ENCODE measurements at regions not wholly inside any gene's neighbourhood (a gene's known extent, or its start where the extent isn't known, plus 50 kb on each side); places are given as distances from the start of the nearest gene placed in this dataset.

DNA sequence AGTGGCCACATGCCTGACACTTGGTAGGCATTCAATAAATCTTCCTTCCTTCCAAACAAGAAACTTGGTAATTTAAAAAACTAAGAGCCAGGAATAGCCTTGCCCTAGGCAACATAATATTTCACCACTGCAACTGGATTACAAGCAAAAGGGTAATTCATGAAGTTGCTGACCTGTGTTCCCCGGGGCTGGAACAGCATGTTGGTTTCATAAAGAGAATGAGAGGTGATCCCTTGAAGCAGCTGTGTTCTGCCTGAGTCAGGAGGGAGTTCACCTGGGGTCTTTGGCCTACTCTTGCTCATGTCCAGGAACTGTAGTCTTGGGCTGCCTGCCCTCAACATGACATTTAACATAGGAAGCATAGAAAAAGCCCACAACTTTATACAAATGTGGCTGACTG is 329.0 kb upstream of the DAB1 start:
- Histone ChIP-seq H3K4me1 (replicated peaks) (no peaks in the 10 kb centered on the region), H3K36me3 (no peaks in the 10 kb centered on the region)
- DNase-seq (ENCODE audit: low read depth in 1 of 2, low spot score in 2 of 2), result no peak

DNA sequence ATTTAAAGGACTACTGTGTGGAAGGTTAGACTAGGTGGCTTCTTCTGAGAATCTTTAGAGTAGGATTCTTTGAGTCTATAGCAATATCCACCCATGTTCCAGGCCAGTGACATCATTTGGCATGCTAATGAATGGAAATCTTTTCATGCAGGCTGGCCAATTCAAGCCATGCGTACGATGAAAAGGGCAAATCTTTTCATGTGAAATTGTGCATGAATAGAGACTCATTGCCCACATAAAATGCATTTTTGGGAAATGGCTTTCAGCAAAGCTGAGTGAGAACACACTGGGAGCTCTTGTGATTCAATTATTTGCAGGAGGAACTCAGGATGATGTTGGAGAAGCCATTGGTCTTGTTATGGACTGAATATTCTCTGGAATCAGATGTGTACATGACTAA is 324.9 kb upstream of the DAB1 start:
- Histone ChIP-seq H3K9me3 (replicated peaks) (no peaks in the 10 kb centered on the region), H3K27ac (no peak overlapping the region), H3K4me3 (no peak overlapping the region), H3K36me3 (no peaks in the 10 kb centered on the region), H3K27me3 (replicated peaks) (no peaks in the 10 kb centered on the region), H3K4me1 (replicated peaks) (no peaks in the 10 kb centered on the region)
- no peak for DNase-seq (ENCODE audit: low read depth in 1 of 2, low spot score in 2 of 2)

More for the DNA sequence above, 329.0 kb upstream of the DAB1 start:
- Histone ChIP-seq H3K27me3 (replicated peaks) (0 out of 2 replicates have a peak, but pooled peaks cover 3% of the 10 kb centered on the region), H3K27ac (no peak overlapping the region), H3K9me3 (replicated peaks) (no peaks in the 10 kb centered on the region), H3K4me3 (no peak overlapping the region)

DNA sequence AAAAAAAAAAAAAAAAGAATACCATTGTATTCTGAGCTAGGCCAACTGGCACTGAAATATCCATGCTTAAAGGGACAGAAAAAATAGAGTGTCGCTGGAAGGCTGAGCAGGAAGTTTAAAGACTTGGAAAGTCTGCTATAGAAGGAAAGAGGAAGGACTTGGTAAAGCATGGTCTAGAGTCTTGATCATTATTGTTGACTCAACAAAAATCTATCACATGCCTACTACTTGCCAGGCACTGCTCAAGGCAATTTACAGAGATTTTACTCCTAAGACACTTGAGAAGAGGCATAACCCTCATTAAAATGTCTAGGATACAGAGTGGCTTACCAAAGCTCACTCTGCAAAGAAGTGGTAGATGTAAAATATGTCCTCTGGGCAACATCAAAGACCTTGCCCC is 324.0 kb upstream of the DAB1 start:
- no peak overlapping the region for H3K4me3 ChIP-seq
- DNase-seq (ENCODE audit: low read depth in 1 of 2, low spot score in 2 of 2), result no peak

DNA sequence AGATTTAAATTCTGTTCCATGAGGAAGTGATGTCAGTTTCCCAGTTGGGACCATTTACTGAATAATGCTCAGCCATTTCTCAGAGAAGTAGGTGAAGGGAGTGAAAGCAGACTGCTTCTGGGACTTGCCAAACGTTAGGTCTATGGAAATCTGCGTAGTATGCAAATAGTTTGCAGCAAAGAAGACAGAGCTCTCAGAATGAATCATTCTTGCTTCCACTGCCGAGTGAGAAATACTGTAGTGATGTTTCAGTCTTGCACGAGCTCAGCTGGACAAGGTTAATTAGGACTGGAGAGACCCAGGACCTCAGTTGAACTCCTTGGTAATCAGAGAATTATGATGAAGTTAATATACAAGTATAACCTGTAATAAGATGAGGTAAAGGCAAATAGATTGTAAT is 317.7 kb upstream of the DAB1 start:
- Histone ChIP-seq H3K9me3 (replicated peaks) (no peaks in the 10 kb centered on the region), H3K27ac (no peak overlapping the region), H3K27me3 (replicated peaks) (no peaks in the 10 kb centered on the region), H3K36me3 (no peaks in the 10 kb centered on the region), H3K4me3 (no peak overlapping the region), H3K4me1 (replicated peaks) (no peaks in the 10 kb centered on the region)
- DNase-seq (ENCODE audit: low read depth in 1 of 2, low spot score in 2 of 2), result no peak

More for the DNA sequence above, 324.0 kb upstream of the DAB1 start:
- H3K4me1 ChIP-seq (replicated peaks), result no peaks in the 10 kb centered on the region
- no peaks in the 10 kb centered on the region for H3K36me3 ChIP-seq
- no peak overlapping the region for H3K27ac ChIP-seq
- H3K9me3 ChIP-seq (replicated peaks), result no peaks in the 10 kb centered on the region
- no peaks in the 10 kb centered on the region for H3K27me3 ChIP-seq (replicated peaks)

DNA sequence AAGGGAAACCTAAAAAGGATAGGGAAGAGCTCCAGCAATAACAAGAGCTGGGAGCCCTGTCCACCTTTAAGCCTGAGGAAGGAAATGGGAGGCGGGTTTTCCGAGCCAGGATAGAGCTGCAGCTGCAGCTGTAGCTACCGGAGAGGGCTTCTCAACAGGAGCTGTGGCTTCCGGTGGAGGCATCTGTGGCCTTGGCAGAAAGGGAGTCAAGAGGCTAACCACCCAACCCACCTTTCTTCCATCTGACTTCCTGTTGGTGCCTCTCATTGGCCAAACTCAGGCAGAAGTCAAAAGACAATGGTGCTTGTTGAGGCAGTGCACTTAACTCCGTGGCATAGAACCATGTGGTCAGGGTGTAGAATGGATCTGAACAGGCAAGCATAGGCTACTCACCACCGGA is 313.1 kb upstream of the DAB1 start:
- DNase-seq (ENCODE audit: low read depth in 1 of 2, low spot score in 2 of 2), result no peak
- Histone ChIP-seq H3K9me3 (replicated peaks) (no peaks in the 10 kb centered on the region), H3K4me1 (replicated peaks) (no peaks in the 10 kb centered on the region), H3K27ac (no peak overlapping the region), H3K4me3 (no peak overlapping the region), H3K27me3 (replicated peaks) (no peaks in the 10 kb centered on the region), H3K36me3 (no peaks in the 10 kb centered on the region)

DNA sequence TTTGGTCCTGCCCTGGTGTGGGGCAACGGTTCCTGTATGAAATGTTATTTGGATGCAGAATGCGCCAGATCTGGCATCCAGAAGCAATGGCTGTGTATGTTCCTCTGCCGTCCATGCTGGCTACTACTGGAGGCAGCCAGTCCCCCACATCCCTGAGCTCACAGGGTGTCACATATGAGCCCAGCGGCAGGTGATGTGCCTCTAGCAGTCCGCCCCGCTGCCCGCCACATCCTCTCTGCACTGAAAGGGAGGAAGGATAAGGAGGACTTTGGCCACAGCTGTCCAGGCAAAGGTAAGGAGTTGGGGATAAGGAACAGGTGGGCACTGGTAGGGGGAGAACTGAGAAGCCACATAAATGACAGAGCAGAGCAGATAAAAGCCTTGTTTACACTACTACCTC is 305.3 kb upstream of the DAB1 start:
- Histone ChIP-seq H3K36me3 (no peaks in the 10 kb centered on the region), H3K27ac (no peak overlapping the region), H3K4me1 (replicated peaks) (no peaks in the 10 kb centered on the region), H3K4me3 (no peak overlapping the region), H3K9me3 (replicated peaks) (no peaks in the 10 kb centered on the region), H3K27me3 (replicated peaks) (0 out of 2 replicates have a peak, but pooled peaks cover 6% of the 10 kb centered on the region)
- DNase-seq (ENCODE audit: low read depth in 1 of 2, low spot score in 2 of 2), result no peak

DNA sequence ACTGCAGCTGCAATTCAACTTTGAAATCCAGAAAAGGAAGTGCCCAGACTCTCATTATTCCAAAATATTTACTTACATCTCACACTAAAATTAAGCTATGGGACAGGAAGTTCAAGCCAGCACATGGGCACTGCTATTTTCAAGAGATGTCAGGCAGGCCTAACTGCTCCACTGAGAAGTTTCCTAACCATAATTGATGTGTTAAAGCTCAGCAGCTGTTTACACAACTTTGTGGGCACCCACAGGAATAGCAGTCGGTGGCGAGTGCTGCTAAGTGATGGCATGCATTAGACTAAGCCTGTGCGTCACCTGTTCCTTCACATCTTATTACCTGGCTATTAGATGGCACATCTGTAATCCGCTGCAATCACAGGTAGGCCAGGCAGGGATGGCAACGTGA is 303.3 kb upstream of the DAB1 start:
- no peak overlapping the region for H3K27ac ChIP-seq
- H3K27me3 ChIP-seq (replicated peaks), result 0 out of 2 replicates have a peak, but pooled peaks cover 6% of the 10 kb centered on the region
- no peak for DNase-seq (ENCODE audit: low read depth in 1 of 2, low spot score in 2 of 2)
- no peak overlapping the region for H3K4me3 ChIP-seq
- H3K9me3 ChIP-seq (replicated peaks), result no peaks in the 10 kb centered on the region
- H3K36me3 ChIP-seq, result no peaks in the 10 kb centered on the region
- H3K4me1 ChIP-seq (replicated peaks), result no peaks in the 10 kb centered on the region

DNA sequence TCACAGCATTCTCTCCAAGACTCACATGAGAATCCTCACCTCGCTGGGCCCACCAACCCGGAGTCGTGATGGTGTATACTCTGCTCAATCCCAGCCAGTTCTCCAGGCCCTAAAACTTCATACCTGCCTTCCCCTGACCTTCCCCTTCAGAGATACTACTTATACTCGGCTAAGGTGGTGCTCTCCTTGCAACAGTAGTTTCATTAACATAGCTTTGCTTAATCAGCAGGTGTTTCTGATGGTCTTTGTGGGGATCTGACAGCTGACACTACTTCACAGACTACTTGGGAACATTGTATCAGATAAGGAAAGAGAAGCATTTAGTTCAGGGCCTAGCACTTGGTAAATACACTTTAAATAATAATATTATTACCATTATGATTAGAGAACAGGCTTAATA is 301.5 kb upstream of the DAB1 start:
- H3K27me3 ChIP-seq (replicated peaks), result 0 out of 2 replicates have a peak, but pooled peaks cover 6% of the 10 kb centered on the region
- no peaks in the 10 kb centered on the region for H3K4me1 ChIP-seq (replicated peaks)
- H3K36me3 ChIP-seq, result no peaks in the 10 kb centered on the region
- DNase-seq (ENCODE audit: low read depth in 1 of 2, low spot score in 2 of 2), result no peak
- no peak overlapping the region for H3K27ac ChIP-seq
- no peak overlapping the region for H3K4me3 ChIP-seq
- H3K9me3 ChIP-seq (replicated peaks), result no peaks in the 10 kb centered on the region

DNA sequence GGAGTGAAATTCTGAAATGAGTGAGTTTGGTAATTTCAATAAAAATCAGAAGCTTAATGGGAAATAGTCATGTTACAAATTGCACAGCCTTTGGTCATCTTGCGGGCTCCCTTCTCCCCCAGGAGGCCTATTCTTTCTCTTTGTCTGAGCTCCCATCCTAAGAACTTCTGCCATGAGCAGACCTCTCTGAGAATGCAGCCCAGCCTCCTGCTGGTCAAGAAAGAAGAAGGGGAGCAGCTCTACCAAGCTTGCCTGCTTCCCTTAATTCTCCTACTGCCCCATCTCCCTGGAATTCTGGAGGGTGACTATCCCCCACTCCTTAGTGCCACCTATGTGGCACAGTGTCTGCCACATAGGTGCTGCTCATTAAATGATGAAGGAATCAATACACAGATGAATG is 300.7 kb upstream of the DAB1 start:
- Histone ChIP-seq H3K9me3 (replicated peaks) (no peaks in the 10 kb centered on the region), H3K4me3 (no peak overlapping the region), H3K27me3 (replicated peaks) (0 out of 2 replicates have a peak, but pooled peaks cover 6% of the 10 kb centered on the region), H3K36me3 (no peaks in the 10 kb centered on the region), H3K4me1 (replicated peaks) (no peaks in the 10 kb centered on the region), H3K27ac (no peak overlapping the region)
- no peak for DNase-seq (ENCODE audit: low read depth in 1 of 2, low spot score in 2 of 2)

DNA sequence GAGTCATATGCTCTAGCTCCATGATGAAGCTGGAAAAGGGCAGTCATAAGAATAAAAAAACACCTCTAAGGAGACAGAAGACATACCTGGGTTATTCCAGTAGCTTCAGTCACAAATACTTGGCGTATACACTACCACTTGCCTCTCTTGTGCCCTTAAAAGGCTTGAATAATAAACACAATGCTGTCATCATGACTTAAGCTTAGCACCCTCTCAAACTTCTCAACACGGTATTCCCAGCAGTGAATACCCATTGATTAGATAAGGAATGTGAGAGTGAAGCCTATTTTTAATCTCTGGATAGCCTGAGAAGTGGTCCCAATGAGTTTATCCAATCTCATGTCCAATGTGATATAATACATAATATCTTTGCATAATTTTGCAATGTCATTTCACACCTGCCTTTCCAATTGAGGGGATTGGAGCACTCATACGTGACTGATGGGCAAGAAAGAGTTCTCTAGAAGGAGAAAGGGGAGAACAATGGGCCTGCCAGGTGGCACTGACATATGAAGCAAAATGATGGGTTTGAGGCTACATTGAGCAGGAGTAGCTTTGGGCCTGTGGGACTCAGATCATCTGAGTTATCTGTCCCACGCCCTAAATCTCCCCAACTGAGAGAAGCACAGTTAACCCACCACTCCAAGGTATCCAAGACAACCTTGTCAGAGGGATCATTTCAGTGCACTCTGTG is 298.6 kb upstream of the DAB1 start:
- no peak for DNase-seq (ENCODE audit: low read depth in 1 of 2, low spot score in 2 of 2)
- no peaks in the 10 kb centered on the region for H3K36me3 ChIP-seq
- no peaks in the 10 kb centered on the region for H3K9me3 ChIP-seq (replicated peaks)

DNA sequence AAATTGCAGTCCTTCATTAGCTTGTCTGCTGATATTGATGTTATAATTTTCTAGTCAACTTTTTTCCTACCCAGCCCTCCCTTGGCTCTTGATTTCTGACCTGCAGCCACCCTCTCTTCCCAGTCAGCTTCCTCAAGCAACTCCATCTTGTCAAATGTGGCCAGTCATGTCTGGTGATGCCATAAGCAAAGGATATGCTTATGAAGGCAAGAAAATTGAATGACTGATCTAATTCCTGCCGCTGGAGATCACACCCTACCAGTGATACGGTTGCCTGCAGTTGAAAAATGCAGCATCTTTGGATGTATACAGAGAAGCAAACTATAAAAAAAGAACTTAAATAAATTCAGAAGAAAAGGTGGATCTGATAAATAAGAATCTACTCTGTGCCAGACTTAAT is 297.1 kb upstream of the DAB1 start:
- Histone ChIP-seq H3K36me3 (no peaks in the 10 kb centered on the region), H3K4me3 (no peak overlapping the region), H3K4me1 (replicated peaks) (no peaks in the 10 kb centered on the region), H3K27ac (no peak overlapping the region), H3K9me3 (replicated peaks) (no peaks in the 10 kb centered on the region), H3K27me3 (replicated peaks) (no peaks in the 10 kb centered on the region)
- no peak for DNase-seq (ENCODE audit: low read depth in 1 of 2, low spot score in 2 of 2)

More for the DNA sequence above, 298.6 kb upstream of the DAB1 start:
- Histone ChIP-seq H3K27ac (no peak overlapping the region), H3K4me1 (replicated peaks) (no peaks in the 10 kb centered on the region), H3K4me3 (no peak overlapping the region), H3K27me3 (replicated peaks) (no peaks in the 10 kb centered on the region)

DNA sequence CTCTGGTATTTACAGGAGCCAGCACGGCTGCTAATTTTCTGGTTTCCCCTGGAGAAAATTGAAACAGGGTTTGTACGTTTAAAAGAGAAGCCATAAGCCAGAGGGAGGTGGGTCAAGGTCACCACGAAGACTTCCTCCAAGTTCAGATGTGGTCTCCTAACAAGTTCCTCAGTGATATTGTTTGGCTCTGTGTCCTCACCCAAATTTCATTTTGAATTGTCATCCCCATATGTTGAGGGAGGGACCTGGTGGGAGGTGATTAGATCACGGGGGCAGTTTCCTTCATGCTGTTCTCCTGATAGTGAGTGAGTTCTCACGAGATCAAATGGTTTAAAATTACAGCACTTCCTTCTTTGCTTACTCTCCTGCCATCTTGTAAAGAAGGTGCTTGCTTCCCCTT is 295.4 kb upstream of the DAB1 start:
- H3K9me3 ChIP-seq (replicated peaks), result no peaks in the 10 kb centered on the region
- H3K4me3 ChIP-seq, result no peak overlapping the region
- no peaks in the 10 kb centered on the region for H3K36me3 ChIP-seq
- DNase-seq (ENCODE audit: low read depth in 1 of 2, low spot score in 2 of 2), result no peak
- H3K27me3 ChIP-seq (replicated peaks), result no peaks in the 10 kb centered on the region
- H3K27ac ChIP-seq, result no peak overlapping the region
- no peaks in the 10 kb centered on the region for H3K4me1 ChIP-seq (replicated peaks)

DNA sequence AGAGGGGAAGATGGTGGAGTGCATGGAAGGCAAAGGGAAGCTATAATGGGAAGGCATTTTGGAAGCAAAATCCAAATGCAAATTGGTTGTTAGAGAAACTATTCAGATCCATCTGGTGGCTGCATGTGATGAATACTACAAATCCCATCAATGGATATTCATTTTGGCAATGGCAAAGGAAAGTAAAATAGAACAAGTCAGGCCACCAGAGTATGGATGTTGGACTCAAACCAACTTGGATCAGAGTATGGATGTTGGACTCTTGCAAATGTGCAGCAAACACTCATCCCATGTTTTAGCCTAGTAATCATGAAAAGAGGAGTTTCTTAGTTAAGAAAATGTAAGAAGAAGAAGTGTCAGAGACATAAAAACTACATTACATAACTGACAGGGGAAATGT is 289.6 kb upstream of the DAB1 start:
- Histone ChIP-seq H3K36me3 (no peaks in the 10 kb centered on the region), H3K4me1 (replicated peaks) (no peaks in the 10 kb centered on the region), H3K4me3 (no peak overlapping the region), H3K27me3 (replicated peaks) (no peaks in the 10 kb centered on the region), H3K9me3 (replicated peaks) (no peaks in the 10 kb centered on the region), H3K27ac (no peak overlapping the region)
- DNase-seq (ENCODE audit: low read depth in 1 of 2, low spot score in 2 of 2), result no peak

DNA sequence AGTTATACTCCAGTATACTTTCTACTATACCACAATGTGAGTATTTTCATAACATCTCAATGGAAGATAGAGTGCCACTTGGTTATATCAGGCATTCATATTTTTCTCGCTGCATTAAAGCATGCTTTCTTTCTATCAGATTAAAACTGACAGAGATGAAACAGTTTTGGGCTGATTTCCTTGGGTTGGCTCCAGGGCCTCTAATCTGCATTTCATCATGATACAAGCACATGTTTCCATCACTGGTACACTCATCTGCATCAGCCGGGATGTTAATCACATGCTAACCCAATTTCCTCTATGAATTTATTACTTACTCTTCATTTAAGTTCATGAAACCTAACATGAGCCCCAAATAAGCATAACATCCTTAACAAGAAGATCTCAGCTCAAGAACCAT is 289.0 kb upstream of the DAB1 start:
- H3K36me3 ChIP-seq, result no peaks in the 10 kb centered on the region
- no peaks in the 10 kb centered on the region for H3K27me3 ChIP-seq (replicated peaks)
- no peaks in the 10 kb centered on the region for H3K9me3 ChIP-seq (replicated peaks)
- no peaks in the 10 kb centered on the region for H3K4me1 ChIP-seq (replicated peaks)
- no peak overlapping the region for H3K4me3 ChIP-seq
- DNase-seq (ENCODE audit: low read depth in 1 of 2, low spot score in 2 of 2), result no peak
- H3K27ac ChIP-seq, result no peak overlapping the region

DNA sequence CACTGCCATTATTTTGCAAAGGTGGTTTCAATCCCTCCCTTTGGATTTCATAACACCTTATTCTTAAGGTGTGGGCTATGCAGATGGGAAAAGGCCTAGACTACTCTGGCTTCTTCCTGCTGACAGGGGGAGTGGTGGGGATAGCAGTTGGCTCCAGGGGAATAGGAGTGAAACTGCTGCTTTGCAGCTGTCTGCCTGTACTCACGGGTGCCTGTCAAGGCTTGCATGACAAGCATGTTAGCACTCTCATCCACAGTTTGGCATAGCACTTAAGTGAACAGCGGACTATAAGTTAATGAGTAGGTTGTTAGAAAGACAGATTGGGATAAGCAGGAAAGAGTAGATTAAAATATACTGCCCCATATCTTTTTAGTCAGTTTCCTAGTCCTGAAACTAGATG is 287.5 kb upstream of the DAB1 start:
- DNase-seq (ENCODE audit: low read depth in 1 of 2, low spot score in 2 of 2), result no peak
- no peaks in the 10 kb centered on the region for H3K4me1 ChIP-seq (replicated peaks)
- no peaks in the 10 kb centered on the region for H3K9me3 ChIP-seq (replicated peaks)
- H3K4me3 ChIP-seq, result no peak overlapping the region
- H3K27ac ChIP-seq, result no peak overlapping the region
- no peaks in the 10 kb centered on the region for H3K36me3 ChIP-seq
- no peaks in the 10 kb centered on the region for H3K27me3 ChIP-seq (replicated peaks)

Measured in SJSA1 (cell line).